ENCODE measurements at regions not wholly inside any gene's neighbourhood (a gene's known extent, or its start where the extent isn't known, plus 50 kb on each side); places are given as distances from the start of the nearest gene placed in this dataset.

DNA sequence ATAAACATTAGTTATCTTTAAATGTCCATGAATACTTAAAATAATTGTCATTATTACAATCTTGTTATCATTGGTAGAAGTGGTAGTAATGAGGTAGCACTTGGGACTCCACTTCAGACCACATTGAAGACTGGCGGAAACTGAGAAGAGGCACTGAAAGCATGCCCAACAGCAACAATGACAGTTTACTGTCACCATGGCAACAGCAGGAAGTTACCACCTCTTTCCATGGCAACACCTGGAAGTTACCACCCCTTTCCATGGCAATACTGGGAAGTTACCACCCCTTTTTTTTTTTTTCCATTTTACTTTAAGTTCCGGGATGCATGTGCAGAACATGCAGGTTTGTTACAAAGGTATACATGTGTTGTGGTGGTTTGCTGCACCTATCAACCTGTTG is 494.9 kb upstream of the RBFOX1 start:
- no peak for TF ChIP-seq POLR2A (IDR thresholded peaks at IDR 0.05)
- no peak for TF ChIP-seq CTCF (IDR thresholded peaks at IDR 0.05)
- no peak for TF ChIP-seq POLR2AphosphoS5 (IDR thresholded peaks at IDR 0.05; ENCODE audit: insufficient read depth in 1 of 2, low read depth in 1 of 2)

Data from vagina (tissue), 2 donors.